ENCODE measurements at regions not wholly inside any gene's neighbourhood (a gene's known extent, or its start where the extent isn't known, plus 50 kb on each side); places are given as distances from the start of the nearest gene placed in this dataset.

DNA sequence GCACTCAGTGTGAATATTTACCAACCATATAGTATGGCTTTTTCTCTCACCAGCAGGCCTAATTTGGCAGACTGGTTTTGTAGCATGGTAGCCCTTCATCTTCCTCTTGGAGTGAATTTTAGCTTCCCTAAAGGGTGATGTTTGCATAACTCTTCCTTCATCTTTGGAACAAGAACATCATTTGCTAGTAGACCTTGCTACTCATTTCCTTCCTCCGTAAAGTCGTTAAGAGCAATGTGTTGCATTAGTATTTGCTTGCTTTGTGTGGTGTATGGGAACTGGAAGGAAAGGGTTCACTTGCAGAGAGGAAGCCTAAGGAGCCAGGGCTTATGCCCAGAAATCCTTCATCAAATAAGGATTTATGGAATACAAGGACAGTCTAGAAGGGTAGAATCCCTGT lies 50.2 kb upstream of the PGRMC2 start:
- no peaks in the 10 kb centered on the region for H3K27me3 ChIP-seq
- ATAC-seq (ENCODE audit: low FRiP score in 2 of 2) = no peak
- 57 to 73% methylated on average over 2 of the region's 2 CpGs for WGBS, 2 donors

More for the DNA sequence above, 50.2 kb upstream of the PGRMC2 start:
- DNase-seq = no peak
- Histone ChIP-seq H3K4me3 (no peak overlapping the region), H3K27ac (no peak overlapping the region), H3K4me1 (no peaks in the 10 kb centered on the region), H3K9me3 (no peaks in the 10 kb centered on the region), H3K36me3 (no peaks in the 10 kb centered on the region)
- TF ChIP-seq POLR2A (IDR thresholded peaks at IDR 0.05) (no peak), EP300 (IDR thresholded peaks at IDR 0.05) (no peak), POLR2AphosphoS5 (IDR thresholded peaks at IDR 0.05) (no peak)
- TF ChIP-seq, protein P1, sequence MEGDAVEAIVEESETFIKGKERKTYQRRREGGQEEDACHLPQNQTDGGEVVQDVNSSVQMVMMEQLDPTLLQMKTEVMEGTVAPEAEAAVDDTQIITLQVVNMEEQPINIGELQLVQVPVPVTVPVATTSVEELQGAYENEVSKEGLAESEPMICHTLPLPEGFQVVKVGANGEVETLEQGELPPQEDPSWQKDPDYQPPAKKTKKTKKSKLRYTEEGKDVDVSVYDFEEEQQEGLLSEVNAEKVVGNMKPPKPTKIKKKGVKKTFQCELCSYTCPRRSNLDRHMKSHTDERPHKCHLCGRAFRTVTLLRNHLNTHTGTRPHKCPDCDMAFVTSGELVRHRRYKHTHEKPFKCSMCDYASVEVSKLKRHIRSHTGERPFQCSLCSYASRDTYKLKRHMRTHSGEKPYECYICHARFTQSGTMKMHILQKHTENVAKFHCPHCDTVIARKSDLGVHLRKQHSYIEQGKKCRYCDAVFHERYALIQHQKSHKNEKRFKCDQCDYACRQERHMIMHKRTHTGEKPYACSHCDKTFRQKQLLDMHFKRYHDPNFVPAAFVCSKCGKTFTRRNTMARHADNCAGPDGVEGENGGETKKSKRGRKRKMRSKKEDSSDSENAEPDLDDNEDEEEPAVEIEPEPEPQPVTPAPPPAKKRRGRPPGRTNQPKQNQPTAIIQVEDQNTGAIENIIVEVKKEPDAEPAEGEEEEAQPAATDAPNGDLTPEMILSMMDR (IDR thresholded peaks at IDR 0.05) = no peak

Measured in upper lobe of left lung (tissue), 6 donors.